Smooth muscle cell (in vitro differentiated cells): ENCODE measurements at regions not wholly inside any gene's neighbourhood (a gene's known extent, or its start where the extent isn't known, plus 50 kb on each side); places are given as distances from the start of the nearest gene placed in this dataset.

ENCODE experiments used
- DNase-seq: peaks from one replicate; lab custom pipeline; 2025; ENCODE audit not compliant: unreplicated experiment; lab: John Stamatoyannopoulos, UW
- H2AFZ ChIP-seq: fragments of 200-600 bp; sonication (generic); 2 replicates; pipeline ENCODE4 v1.6.0; 2016; ENCODE audit warnings: antibody characterized with exemption, low read depth, mild to moderate bottlenecking
- H3F3A ChIP-seq: fragments of 200-600 bp; sonication (generic); 2 replicates; pipeline ENCODE4 v1.6.0; 2017; ENCODE audit warnings: antibody characterized with exemption, low read depth
- H3K27ac ChIP-seq: fragments of 200-600 bp; sonication (generic); 2 replicates; pipeline ENCODE4 v1.5.1; 2016; ENCODE audit warnings: low read depth, mild to moderate bottlenecking
- H3K27me3 ChIP-seq: fragments of 200-600 bp; sonication (generic); 2 replicates; pipeline ENCODE4 v1.6.1; 2016; ENCODE audit warnings: low read depth, mild to moderate bottlenecking
- H3K36me3 ChIP-seq: fragments of 200-600 bp; sonication (generic); 2 replicates; pipeline ENCODE4 v1.5.1; 2016; ENCODE audit warnings: low read depth
- H3K4me1 ChIP-seq: fragments of 200-600 bp; sonication (generic); 2 replicates; pipeline ENCODE4 v1.5.1; 2016; ENCODE audit warnings: low read depth
- H3K4me2 ChIP-seq: fragments of 200-600 bp; sonication (generic); 2 replicates; pipeline ENCODE4 v1.6.0; 2016; ENCODE audit warnings: mild to moderate bottlenecking
- H3K4me3 ChIP-seq: fragments of 200-600 bp; sonication (generic); 2 replicates; pipeline ENCODE4 v1.5.1; 2016; ENCODE audit warnings: mild to moderate bottlenecking
- H3K79me2 ChIP-seq: fragments of 200-600 bp; sonication (generic); 2 replicates; pipeline ENCODE4 v1.6.0; 2016; ENCODE audit warnings: low read depth, mild to moderate bottlenecking
- H3K9ac ChIP-seq: fragments of 200-600 bp; sonication (generic); 2 replicates; pipeline ENCODE4 v1.6.0; 2016; ENCODE audit warnings: low read depth
- H3K9me3 ChIP-seq: fragments of 200-600 bp; sonication (generic); replicated peaks from 2 replicates; pipeline ENCODE4 v1.5.1; 2016; ENCODE audit warnings: low read depth
- H4K20me1 ChIP-seq: fragments of 200-600 bp; sonication (generic); 2 replicates; pipeline ENCODE4 v1.6.0; 2016; ENCODE audit warnings: low read depth
- whole genome bisulfite sequencing: methylation state at CpG from one replicate; pipeline ENCODE4 v1.1.7; 2016; ENCODE audit warnings: low lambda C conversion rate; 5-methylcytosine and 5-hydroxymethylcytosine counted together
- TF ChIP-seq, protein P1 (sequence below): fragments of 200-600 bp; sonication (generic); IDR thresholded peaks from 2 replicates; pipeline ENCODE4 v1.5.1; 2017; ENCODE audit warnings: borderline replicate concordance, mild to moderate bottlenecking, antibody characterized with exemption; ENCODE audit not compliant: insufficient read depth, poor library complexity, severe bottlenecking

DNA sequence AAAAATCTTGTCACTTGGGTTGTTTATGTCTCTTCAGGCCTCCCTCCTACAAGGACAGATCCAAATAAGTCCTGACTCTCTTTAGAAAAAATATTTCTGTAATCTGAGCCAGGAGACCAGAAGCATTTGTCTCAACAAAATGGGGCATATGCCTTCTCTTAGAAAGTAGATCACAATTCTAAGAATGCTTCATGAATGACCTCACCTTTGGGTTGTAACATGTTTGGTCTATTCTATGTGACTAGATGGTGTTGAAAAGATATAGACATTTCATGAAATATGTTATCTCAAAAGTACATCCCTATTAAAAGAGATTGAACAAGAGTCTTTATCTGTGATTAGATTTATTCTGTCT lies 159.0 kb upstream of the SETBP1 start:
- no peaks in the 10 kb centered on the region for H3K79me2 ChIP-seq
- H3K4me1 ChIP-seq, result no peaks in the 10 kb centered on the region
- H3K4me3 ChIP-seq, result no peak overlapping the region
- no peak overlapping the region for H2AFZ ChIP-seq
- H3K36me3 ChIP-seq, result no peaks in the 10 kb centered on the region
- H3F3A ChIP-seq, result no peaks in the 10 kb centered on the region
- H3K27ac ChIP-seq, result no peak overlapping the region
- no peak overlapping the region for H3K4me2 ChIP-seq
- TF ChIP-seq, protein P1, sequence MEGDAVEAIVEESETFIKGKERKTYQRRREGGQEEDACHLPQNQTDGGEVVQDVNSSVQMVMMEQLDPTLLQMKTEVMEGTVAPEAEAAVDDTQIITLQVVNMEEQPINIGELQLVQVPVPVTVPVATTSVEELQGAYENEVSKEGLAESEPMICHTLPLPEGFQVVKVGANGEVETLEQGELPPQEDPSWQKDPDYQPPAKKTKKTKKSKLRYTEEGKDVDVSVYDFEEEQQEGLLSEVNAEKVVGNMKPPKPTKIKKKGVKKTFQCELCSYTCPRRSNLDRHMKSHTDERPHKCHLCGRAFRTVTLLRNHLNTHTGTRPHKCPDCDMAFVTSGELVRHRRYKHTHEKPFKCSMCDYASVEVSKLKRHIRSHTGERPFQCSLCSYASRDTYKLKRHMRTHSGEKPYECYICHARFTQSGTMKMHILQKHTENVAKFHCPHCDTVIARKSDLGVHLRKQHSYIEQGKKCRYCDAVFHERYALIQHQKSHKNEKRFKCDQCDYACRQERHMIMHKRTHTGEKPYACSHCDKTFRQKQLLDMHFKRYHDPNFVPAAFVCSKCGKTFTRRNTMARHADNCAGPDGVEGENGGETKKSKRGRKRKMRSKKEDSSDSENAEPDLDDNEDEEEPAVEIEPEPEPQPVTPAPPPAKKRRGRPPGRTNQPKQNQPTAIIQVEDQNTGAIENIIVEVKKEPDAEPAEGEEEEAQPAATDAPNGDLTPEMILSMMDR, result no peak
- H3K9me3 ChIP-seq, result no peaks in the 10 kb centered on the region
- no peak overlapping the region for H3K9ac ChIP-seq
- DNase-seq, result no peak
- H3K27me3 ChIP-seq, result no peaks in the 10 kb centered on the region
- no peaks in the 10 kb centered on the region for H4K20me1 ChIP-seq

DNA sequence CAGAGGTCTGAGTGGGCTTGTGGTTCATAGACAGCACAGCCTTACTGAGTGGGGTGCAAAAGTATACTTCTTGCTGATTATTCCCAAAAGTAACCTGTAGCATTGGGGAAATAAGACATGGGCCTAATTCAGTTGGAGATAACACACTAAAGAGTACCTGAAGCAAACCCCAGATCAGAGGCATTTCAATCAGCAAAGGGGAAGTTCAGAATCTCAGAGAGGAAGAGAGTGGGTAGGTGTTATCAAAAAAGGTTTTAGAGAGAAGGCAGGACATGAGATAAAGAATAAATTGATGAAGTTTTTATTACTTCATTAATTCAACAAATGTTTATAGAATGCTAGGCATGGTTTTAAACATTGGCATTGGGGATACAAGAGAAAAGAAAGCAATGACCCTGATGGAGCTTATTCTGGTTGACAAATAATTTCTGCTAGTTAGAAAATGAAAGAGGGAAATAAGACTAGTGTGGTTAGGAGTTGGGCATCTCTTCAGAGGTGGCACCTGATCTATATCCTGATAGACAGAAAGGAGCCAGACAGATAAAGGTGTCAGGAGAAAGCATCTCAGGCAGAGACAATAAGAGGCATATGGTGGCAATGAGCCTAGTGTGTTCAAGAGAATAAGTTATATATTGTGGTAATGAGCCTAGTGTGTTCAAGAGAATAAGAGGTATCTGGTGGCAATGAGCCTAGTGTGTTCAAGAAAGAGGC lies 153.8 kb upstream of the SETBP1 start:
- Histone ChIP-seq H3K4me3 (no peak overlapping the region), H3K79me2 (no peaks in the 10 kb centered on the region), H3F3A (no peaks in the 10 kb centered on the region), H3K9ac (no peak overlapping the region), H3K4me2 (no peak overlapping the region), H2AFZ (no peak overlapping the region), H3K4me1 (no peaks in the 10 kb centered on the region), H3K36me3 (no peaks in the 10 kb centered on the region), H3K27me3 (no peaks in the 10 kb centered on the region), H3K27ac (no peak overlapping the region), H3K9me3 (no peaks in the 10 kb centered on the region), H4K20me1 (no peaks in the 10 kb centered on the region)
- DNase-seq, result no peak
- TF ChIP-seq, protein P1, result no peak

DNA sequence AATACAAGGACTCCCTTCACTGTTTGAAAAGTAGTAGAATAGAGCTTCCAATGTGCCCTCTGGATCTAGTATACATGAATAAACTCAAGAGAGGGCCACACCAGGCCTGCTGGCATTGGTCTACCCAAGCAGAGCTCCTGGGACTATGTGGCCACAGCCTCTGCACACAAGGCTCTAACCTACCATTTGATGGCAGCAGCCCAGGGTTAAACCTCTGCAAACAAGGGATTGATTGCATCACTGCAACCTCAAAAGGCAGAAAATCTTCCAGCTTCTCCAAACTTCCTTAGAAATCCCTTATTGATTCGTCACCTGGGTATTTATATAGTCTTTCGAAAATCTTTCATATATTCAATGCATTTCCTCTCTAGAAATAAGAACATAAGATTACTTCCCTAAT lies 147.6 kb upstream of the SETBP1 start:
- no peak overlapping the region for H3K4me2 ChIP-seq
- DNase-seq, result no peak
- WGBS, result 97% methylated on average over 2 of the region's 2 CpGs

DNA sequence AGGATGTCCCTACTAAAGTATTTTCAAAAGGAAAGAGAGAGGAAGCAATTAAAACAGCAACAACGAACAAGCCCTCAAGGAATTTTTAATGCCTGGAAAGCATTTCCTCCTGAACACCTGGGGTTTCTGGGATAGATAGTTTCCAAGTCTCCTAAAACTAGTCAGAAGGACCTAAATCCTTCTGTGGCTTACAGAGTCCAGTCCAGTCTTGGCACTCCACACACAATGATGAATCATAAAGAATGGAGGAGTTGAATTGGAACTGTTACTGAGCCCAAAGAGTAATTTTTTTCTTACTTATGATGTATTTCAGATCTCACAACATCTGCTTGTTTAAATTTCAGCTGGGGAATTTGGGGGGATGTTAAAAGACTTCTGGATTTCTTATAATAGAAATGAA lies 144.6 kb upstream of the SETBP1 start:
- Histone ChIP-seq H3K9ac (no peak overlapping the region), H3F3A (no peaks in the 10 kb centered on the region), H3K36me3 (no peaks in the 10 kb centered on the region), H3K9me3 (no peaks in the 10 kb centered on the region), H3K4me3 (no peak overlapping the region), H3K4me1 (no peaks in the 10 kb centered on the region), H2AFZ (no peak overlapping the region), H3K27ac (peak overlapping the region; percentile 15), H3K4me2 (peak overlapping the region; percentile 12), H3K27me3 (no peaks in the 10 kb centered on the region), H4K20me1 (no peaks in the 10 kb centered on the region), H3K79me2 (no peaks in the 10 kb centered on the region)
- TF ChIP-seq, protein P1, result no peak
- WGBS, result 16% methylated on average over 1 of the region's 1 CpG
- no peak for DNase-seq

More for the DNA sequence above, 147.6 kb upstream of the SETBP1 start:
- Histone ChIP-seq H3K4me1 (no peaks in the 10 kb centered on the region), H4K20me1 (no peaks in the 10 kb centered on the region), H3K36me3 (no peaks in the 10 kb centered on the region), H3F3A (no peaks in the 10 kb centered on the region), H2AFZ (no peak overlapping the region), H3K79me2 (no peaks in the 10 kb centered on the region), H3K27me3 (no peaks in the 10 kb centered on the region), H3K9ac (no peak overlapping the region), H3K4me3 (no peak overlapping the region), H3K27ac (no peak overlapping the region), H3K9me3 (no peaks in the 10 kb centered on the region)
- TF ChIP-seq, protein P1, result no peak
